Mesothelial cell of epicardium (in vitro differentiated cells): ENCODE measurements at regions not wholly inside any gene's neighbourhood (a gene's known extent, or its start where the extent isn't known, plus 50 kb on each side); places are given as distances from the start of the nearest gene placed in this dataset.

ENCODE experiments used
- DNase-seq, 2 experiments: peaks; one replicate each; pipeline ENCODE4 v3.0.0; 2021; ENCODE audit warnings: low spot score in 2 of 2; ENCODE audit not compliant: unreplicated experiment in 2 of 2
- H3K27ac Mint-ChIP-seq: 2 replicates; pipeline ENCODE4 v1.8.0; 2021; ENCODE audit warnings: mixed read lengths
- H3K27me3 Mint-ChIP-seq: 2 replicates; pipeline ENCODE4 v1.8.0; 2021; ENCODE audit warnings: low read depth, mixed read lengths
- H3K36me3 Mint-ChIP-seq: 2 replicates; pipeline ENCODE4 v1.8.0; 2021; ENCODE audit warnings: mixed read lengths
- H3K4me1 Mint-ChIP-seq: 2 replicates; pipeline ENCODE4 v1.8.0; 2021; ENCODE audit warnings: mixed read lengths
- H3K4me3 Mint-ChIP-seq: 2 replicates; pipeline ENCODE4 v1.8.0; 2021; ENCODE audit warnings: mild to moderate bottlenecking, moderate library complexity, mixed read lengths
- H3K9me3 Mint-ChIP-seq: 2 replicates; pipeline ENCODE4 v1.8.0; 2021; ENCODE audit warnings: mixed read lengths
- TF ChIP-seq, protein P1 (sequence below): fragments of 200-600 bp; sonication (generic); IDR thresholded peaks from one replicate; pipeline ENCODE4 v1.5.0; 2021; ENCODE audit warnings: antibody characterized with exemption; ENCODE audit not compliant: unreplicated experiment

DNA sequence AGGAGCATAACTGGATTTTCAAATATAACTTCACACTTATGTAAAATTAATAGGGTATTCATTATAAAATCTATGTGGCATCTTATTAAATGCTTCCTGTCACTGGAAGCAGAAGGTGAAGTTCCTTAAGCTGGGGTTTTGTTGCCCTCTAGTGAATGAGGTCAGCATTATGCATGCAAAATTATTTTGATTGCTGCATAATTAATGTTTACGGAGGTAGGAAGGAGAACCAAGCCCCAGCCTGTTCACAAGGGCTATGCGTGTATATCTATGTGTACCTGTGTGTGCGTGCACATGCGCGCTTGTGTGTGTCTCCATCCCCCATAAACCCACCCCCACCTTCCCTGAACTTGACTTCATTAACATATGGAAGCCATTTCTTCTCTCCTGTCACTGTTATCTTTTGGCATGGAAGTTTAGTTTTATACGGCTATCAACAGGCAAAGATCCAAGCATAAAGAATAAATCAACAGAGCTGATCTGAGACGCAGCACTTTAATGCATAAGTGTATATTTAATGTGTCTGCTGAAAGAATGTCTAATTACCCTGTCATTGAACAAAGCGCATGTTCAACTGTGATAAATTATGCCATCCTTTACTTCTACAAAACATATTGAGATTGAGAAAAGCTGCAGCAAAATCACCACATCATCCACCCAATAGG is 90.2 kb upstream of the CDH4 start:
- no peak for DNase-seq
- TF ChIP-seq, protein P1, sequence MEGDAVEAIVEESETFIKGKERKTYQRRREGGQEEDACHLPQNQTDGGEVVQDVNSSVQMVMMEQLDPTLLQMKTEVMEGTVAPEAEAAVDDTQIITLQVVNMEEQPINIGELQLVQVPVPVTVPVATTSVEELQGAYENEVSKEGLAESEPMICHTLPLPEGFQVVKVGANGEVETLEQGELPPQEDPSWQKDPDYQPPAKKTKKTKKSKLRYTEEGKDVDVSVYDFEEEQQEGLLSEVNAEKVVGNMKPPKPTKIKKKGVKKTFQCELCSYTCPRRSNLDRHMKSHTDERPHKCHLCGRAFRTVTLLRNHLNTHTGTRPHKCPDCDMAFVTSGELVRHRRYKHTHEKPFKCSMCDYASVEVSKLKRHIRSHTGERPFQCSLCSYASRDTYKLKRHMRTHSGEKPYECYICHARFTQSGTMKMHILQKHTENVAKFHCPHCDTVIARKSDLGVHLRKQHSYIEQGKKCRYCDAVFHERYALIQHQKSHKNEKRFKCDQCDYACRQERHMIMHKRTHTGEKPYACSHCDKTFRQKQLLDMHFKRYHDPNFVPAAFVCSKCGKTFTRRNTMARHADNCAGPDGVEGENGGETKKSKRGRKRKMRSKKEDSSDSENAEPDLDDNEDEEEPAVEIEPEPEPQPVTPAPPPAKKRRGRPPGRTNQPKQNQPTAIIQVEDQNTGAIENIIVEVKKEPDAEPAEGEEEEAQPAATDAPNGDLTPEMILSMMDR: no peak
- no peaks in the 10 kb centered on the region for H3K9me3 Mint-ChIP-seq
- H3K4me3 Mint-ChIP-seq: no peak overlapping the region
- H3K36me3 Mint-ChIP-seq: no peaks in the 10 kb centered on the region
- no peak overlapping the region for H3K27ac Mint-ChIP-seq
- no peaks in the 10 kb centered on the region for H3K4me1 Mint-ChIP-seq
- peaks cover 71% of the 10 kb centered on the region for H3K27me3 Mint-ChIP-seq

DNA sequence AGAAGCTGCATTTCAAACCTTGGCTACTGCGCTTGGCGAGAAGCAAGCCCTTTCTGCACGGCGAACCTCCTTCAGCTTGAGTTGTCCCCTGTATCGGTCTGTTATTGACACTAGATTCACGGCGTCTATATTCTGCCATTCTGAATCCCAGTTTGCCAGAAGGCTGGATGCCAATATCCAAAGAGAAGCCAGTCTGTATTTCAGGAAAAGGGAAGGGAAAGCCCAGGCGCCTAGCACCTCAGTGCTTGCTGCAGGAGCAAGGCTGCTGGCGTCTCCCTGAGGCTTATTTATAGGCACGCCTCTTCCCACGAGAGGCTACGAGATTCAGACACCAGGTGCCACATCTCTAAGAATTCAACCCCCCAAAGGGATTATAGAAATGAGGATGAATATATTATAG is 89.6 kb upstream of the CDH4 start:
- TF ChIP-seq, protein P1: no peak
- H3K27ac Mint-ChIP-seq: no peak overlapping the region
- no peaks in the 10 kb centered on the region for H3K4me1 Mint-ChIP-seq
- no peak for DNase-seq
- H3K36me3 Mint-ChIP-seq: no peaks in the 10 kb centered on the region
- H3K27me3 Mint-ChIP-seq: peaks cover 72% of the 10 kb centered on the region
- H3K4me3 Mint-ChIP-seq: no peak overlapping the region
- H3K9me3 Mint-ChIP-seq: no peaks in the 10 kb centered on the region

DNA sequence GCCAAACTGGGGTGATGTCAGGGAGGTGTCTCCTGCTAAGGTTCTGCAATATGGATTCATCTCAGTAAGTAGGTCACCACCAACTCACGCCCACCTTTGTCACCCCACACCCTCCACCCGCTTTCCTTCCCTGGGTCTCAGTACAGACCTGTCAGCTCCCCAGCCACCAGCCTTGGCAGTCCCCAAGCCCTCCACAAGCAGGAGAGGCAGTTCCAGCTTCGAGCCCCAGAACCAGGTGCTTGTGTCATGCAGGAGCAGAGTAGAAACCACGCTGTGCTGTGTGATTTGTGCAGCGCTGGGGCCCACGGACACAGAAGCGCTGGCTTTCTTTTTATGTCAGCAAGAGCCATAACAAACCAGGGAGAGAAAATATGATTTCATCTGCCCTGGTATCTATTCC is 89.0 kb upstream of the CDH4 start:
- Mint-ChIP-seq H3K9me3 (no peaks in the 10 kb centered on the region), H3K36me3 (no peaks in the 10 kb centered on the region), H3K27me3 (peaks cover 72% of the 10 kb centered on the region), H3K27ac (no peak overlapping the region), H3K4me3 (no peak overlapping the region), H3K4me1 (no peaks in the 10 kb centered on the region)
- no peak for DNase-seq
- TF ChIP-seq, protein P1: no peak

DNA sequence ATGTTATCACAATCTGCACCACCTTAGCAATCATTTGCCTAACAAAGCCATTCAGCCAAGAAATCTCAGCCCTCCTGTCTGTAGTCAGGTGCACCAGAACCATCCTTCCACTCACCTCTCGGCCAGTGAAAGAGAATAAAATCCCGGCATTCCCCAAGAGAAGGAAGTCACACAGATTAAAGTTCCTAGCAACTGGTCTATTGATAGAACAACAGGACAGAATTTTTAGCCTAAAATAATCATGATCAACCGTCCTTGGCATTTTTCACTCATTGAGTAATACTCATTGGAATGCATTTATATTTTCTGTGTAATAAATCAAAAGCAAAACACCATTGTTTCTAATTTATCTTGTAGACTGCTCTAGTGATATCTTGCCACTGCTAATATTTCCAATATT is 85.7 kb upstream of the CDH4 start:
- H3K27me3 Mint-ChIP-seq: peaks cover 71% of the 10 kb centered on the region
- H3K9me3 Mint-ChIP-seq: no peaks in the 10 kb centered on the region
- DNase-seq: no peak
- TF ChIP-seq, protein P1: no peak
- H3K27ac Mint-ChIP-seq: no peak overlapping the region
- no peaks in the 10 kb centered on the region for H3K36me3 Mint-ChIP-seq
- H3K4me1 Mint-ChIP-seq: no peaks in the 10 kb centered on the region
- H3K4me3 Mint-ChIP-seq: no peak overlapping the region

DNA sequence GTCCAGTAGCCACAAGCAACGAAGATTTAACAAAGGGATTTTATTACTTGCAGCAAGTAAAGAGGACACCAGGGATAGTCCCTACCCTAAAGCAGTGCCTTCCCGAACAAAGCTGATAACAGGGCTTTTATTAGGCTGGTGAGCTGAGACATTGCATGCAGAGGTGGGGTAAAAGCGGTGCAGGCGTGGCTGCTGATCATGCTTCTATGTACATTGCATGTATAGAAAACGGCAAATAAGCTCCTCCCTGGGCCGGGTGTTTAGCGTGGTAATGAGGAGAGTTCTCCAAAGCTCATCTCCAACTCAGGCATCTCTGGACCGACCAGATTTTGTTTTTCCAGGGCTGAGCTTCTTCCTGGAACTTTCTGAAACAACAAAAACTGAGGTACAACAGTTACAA is 83.5 kb upstream of the CDH4 start:
- DNase-seq: no peak
- Mint-ChIP-seq H3K4me3 (no peak overlapping the region), H3K36me3 (no peaks in the 10 kb centered on the region), H3K4me1 (no peaks in the 10 kb centered on the region), H3K27me3 (peaks cover 58% of the 10 kb centered on the region), H3K9me3 (no peaks in the 10 kb centered on the region), H3K27ac (no peak overlapping the region)
- TF ChIP-seq, protein P1: no peak

DNA sequence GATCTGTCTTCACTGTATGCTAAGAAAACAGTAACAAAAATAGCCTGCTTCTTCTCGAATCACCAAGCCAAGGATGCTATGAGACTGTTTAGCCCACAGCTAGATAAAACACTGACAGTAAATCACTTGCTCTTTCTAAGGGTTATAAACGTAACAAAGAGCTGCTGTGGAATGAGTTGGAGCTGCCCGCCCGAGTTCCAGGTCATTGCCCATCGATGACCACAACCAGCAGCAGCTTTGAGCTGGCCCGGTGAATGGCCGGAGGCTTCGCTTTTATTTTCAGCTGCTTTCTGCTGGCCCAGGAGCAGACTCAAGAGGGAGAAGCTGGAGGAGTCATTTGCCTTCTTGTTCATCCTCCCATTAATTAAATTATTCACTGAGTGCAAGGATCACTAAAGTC is 82.2 kb upstream of the CDH4 start:
- TF ChIP-seq, protein P1: no peak
- no peaks in the 10 kb centered on the region for H3K9me3 Mint-ChIP-seq
- H3K4me3 Mint-ChIP-seq: no peak overlapping the region
- peaks cover 51% of the 10 kb centered on the region for H3K27me3 Mint-ChIP-seq
- DNase-seq: no peak
- no peaks in the 10 kb centered on the region for H3K36me3 Mint-ChIP-seq
- no peaks in the 10 kb centered on the region for H3K4me1 Mint-ChIP-seq
- H3K27ac Mint-ChIP-seq: no peak overlapping the region
